Immature natural killer cell (primary cell): ENCODE measurements at regions not wholly inside any gene's neighbourhood (a gene's known extent, or its start where the extent isn't known, plus 50 kb on each side); places are given as distances from the start of the nearest gene placed in this dataset.
A peak's percentile ranks its signal among the peaks of the same experiment; 100 is the strongest.

Source experiments
- DNase-seq, 3 donors: peaks; one replicate each; pipeline ENCODE4 v3.0.0; 2022; ENCODE audit warnings: mixed read lengths in 1 of 3
- H3K27ac Mint-ChIP-seq, 6 donors: one replicate each; pipeline ENCODE4 v1.8.0; 2020; ENCODE audit warnings: mixed read lengths in 6 of 6, mild to moderate bottlenecking in 5 of 6, inconsistent platforms in 4 of 6, moderate library complexity in 3 of 6
- H3K27me3 Mint-ChIP-seq, 3 donors: one replicate each; pipeline ENCODE4 v1.8.0; 2020 to 2021; ENCODE audit warnings: low read depth in 3 of 3, mild to moderate bottlenecking in 3 of 3, mixed read lengths in 3 of 3, moderate library complexity in 3 of 3, inconsistent platforms in 1 of 3
- H3K36me3 Mint-ChIP-seq, 3 donors: one replicate each; pipeline ENCODE4 v1.8.0; 2020; ENCODE audit warnings: mixed read lengths in 3 of 3, inconsistent platforms in 2 of 3, mild to moderate bottlenecking in 2 of 3
- H3K4me1 Mint-ChIP-seq, 2 donors: one replicate each; pipeline ENCODE4 v1.8.0; 2020; ENCODE audit warnings: inconsistent platforms in 2 of 2, mild to moderate bottlenecking in 2 of 2, mixed read lengths in 2 of 2, moderate library complexity in 1 of 2
- H3K4me3 Mint-ChIP-seq, 5 donors: one replicate each; pipeline ENCODE4 v1.8.0; 2020; ENCODE audit warnings: mild to moderate bottlenecking in 5 of 5, mixed read lengths in 5 of 5, inconsistent platforms in 3 of 5, moderate library complexity in 3 of 5
- H3K9me3 Mint-ChIP-seq, 6 donors: one replicate each; pipeline ENCODE4 v1.8.0; 2020; ENCODE audit warnings: mild to moderate bottlenecking in 6 of 6, mixed read lengths in 6 of 6, inconsistent platforms in 4 of 6, moderate library complexity in 3 of 6

DNA sequence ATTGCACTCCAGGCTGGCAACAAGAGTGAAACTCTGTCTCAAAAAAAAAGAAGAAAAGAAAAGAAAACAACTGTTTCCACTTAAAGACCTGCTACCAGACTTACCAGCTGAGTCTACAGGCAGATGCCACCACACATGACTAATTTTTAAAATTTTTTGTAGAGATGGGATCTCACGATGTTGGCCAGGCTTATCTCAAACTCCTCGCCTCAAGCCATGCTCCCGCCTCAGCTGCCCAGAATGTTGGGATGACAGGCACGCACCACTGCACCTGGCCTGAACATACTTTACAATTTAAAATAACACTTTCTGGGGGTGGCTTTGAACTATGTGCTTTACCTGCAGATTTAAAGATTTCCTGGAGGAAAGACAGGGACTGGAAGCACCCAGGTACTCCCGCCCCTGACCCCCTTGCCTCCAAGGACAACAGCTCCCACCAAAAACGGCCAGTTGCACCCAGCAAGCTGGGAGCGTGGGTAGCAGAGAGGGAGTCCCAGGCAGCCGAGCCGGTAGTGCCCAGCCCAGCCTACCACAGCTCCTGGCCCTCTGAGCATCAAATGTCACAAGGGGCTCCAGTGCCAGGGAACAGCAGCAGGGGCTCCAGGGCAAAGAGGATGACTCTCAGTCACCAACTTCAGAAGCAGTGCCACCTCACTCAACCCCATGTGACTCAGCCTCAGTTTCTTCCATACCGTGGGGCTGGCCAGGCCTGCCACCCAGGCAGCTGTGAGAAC lies 262.9 kb downstream of the PARN start:
- no peak overlapping the region for H3K27ac Mint-ChIP-seq

DNA sequence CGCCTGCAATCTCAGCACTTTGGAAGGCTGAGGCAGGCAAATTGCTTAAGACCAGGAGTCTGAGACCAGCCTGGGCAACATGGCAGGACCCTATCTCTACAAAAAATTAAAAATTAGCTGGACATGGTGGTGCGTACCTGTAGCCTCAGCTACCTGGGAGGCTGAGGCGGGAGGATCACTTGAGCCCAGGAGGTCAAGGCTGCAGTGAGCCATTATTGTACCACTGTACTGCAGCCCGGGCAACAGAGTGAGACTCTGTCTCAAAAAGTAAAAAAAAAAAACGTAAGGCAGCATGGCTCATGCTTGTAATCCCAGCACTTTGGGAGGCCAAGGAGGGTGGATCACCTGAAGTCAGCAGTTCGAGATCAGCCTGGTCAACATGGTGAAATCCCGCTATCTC lies 263.6 kb downstream of the PARN start:
- H3K4me3 Mint-ChIP-seq, result no peak overlapping the region
- H3K4me1 Mint-ChIP-seq, result no peaks in the 10 kb centered on the region

More for the DNA sequence above, 262.9 kb downstream of the PARN start:
- Mint-ChIP-seq H3K4me1 (no peaks in the 10 kb centered on the region), H3K9me3 (no peaks in the 10 kb centered on the region), H3K27me3 (peaks cover 2 to 8% (median 4%) of the 10 kb centered on the region in 3 donors), H3K36me3 (no peaks in the 10 kb centered on the region), H3K4me3 (no peak overlapping the region)
- DNase-seq, result no peak

DNA sequence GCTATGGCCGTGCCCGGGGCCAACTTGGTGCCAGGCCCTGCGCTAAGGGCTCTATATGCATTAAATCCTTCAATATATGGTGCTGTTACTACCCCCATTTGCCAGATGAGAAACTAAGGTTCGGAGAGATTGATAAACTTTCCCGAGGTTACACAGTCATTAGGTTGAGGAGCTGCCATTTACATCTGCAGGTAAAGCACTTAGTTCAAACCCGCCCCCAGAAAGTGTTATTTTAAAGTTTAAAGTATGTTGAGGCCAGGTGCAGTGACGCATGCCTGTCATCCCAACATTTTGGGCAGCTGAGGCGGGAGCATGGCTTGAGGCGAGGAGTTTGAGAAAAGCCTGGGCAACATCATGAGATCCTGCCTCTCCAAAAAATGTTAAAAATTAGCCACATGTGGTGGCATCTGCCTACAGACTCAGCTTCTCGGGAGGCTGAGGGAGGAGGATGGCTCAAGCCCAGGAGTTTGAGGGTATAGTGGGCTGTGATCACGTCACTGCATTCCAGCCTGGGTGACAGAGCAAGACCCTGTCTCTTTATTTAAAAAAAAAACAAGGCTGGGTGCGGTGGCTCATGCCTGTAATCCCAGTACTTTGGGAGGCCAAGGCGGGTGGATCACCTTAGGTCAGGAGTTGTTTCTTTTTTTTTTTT lies 264.7 kb downstream of the PARN start:
- no peaks in the 10 kb centered on the region for H3K9me3 Mint-ChIP-seq
- DNase-seq, result no peak
- no peak overlapping the region for H3K27ac Mint-ChIP-seq
- H3K4me3 Mint-ChIP-seq, result no peak overlapping the region
- H3K36me3 Mint-ChIP-seq, result no peaks in the 10 kb centered on the region
- H3K4me1 Mint-ChIP-seq, result no peaks in the 10 kb centered on the region
- peaks cover 2 to 8% (median 4%) of the 10 kb centered on the region in 3 donors for H3K27me3 Mint-ChIP-seq

More for the DNA sequence above, 263.6 kb downstream of the PARN start:
- no peaks in the 10 kb centered on the region for H3K9me3 Mint-ChIP-seq
- H3K27me3 Mint-ChIP-seq, result peaks cover 2 to 8% (median 4%) of the 10 kb centered on the region in 3 donors
- no peaks in the 10 kb centered on the region for H3K36me3 Mint-ChIP-seq
- no peak for DNase-seq
- H3K27ac Mint-ChIP-seq, result no peak overlapping the region

DNA sequence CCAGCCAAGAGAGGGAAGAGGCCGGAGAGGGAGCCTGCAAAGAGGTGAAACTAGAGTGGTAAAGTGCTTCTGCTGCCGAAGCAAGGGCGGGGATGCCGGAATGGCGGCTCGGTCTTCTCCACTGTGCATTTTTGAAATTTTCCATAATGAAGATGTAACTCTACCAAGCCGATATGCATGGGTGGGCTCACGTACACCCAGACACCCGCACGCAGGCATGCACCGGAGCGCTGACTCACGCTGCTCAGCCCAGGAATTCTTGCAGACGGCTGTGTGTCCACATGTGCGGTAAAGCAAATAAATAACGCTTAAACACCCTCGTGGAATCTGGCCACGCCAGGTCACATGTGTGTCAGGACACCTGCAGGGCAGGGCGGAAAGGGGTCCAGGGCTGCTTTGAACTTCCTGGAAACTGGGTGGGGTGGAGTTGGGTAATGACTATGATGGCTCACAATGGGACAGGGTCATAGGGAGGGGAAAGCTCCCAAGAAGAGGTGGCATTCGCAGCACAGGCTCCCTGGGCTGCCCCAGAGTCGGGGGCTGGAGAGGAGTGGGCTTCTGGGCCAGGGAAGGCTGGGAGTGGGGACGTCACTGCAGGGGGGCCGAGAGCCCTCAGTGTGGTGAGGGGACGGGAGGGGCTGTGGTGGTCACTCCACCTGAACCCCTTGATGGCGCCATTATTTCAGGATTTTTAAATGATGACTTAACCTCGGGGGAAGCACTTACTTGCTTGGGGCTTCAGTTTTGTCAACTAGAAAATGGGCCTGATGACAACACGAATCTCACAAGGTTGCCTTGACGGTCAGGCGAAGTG lies 265.5 kb downstream of the PARN start:
- Mint-ChIP-seq H3K36me3 (no peaks in the 10 kb centered on the region), H3K4me1 (no peaks in the 10 kb centered on the region), H3K27me3 (peaks cover 3 to 8% (median 4%) of the 10 kb centered on the region in 3 donors), H3K9me3 (no peaks in the 10 kb centered on the region), H3K27ac (no peak overlapping the region), H3K4me3 (no peak overlapping the region)
- no peak for DNase-seq

DNA sequence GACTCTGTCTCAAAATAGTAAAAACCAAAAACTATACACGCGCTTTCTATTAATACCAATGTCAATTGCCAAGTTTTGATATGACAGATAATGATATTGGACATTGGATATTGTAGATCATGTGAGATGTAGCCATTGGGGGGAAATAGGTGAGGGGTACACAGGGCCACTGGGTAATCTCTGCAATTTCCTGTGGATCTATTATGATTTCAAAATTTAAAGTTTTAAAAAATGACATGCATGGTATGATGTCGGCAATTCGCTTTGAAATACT lies 266.0 kb downstream of the PARN start:
- Mint-ChIP-seq H3K9me3 (no peaks in the 10 kb centered on the region), H3K4me3 (no peak overlapping the region), H3K27me3 (peaks cover 3 to 9% (median 4%) of the 10 kb centered on the region in 3 donors), H3K36me3 (no peaks in the 10 kb centered on the region), H3K4me1 (no peaks in the 10 kb centered on the region), H3K27ac (no peak overlapping the region)
- no peak for DNase-seq

DNA sequence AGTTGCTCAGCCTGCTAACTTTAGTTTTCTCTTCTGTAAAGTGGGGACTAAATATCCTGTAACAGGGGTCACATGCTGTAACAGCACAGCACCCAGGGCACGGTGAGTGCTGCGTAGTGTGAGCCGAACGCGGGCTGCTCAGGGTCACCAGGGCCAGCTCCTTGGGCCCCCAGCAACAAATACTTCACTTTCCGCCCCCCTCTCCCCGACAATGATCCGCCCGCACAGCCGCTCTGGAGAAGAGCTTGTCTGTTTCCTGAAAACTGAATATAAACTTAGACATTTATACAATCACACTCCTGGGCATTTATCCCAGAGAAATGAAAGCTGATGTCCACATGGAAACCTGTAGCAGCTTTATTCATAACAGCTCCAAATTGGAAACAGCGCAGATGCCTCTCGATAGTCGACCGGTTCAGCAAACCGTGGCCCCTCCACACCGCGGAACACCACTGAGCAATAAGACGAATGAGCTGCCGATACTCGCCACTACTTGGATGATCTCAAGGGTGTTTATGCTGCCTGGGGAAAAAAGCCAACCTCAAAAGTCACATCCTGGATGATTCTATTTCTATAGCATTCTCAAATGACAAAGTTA lies 267.2 kb downstream of the PARN start:
- no peaks in the 10 kb centered on the region for H3K4me1 Mint-ChIP-seq
- H3K36me3 Mint-ChIP-seq, result no peaks in the 10 kb centered on the region
- H3K9me3 Mint-ChIP-seq, result no peaks in the 10 kb centered on the region
- no peak for DNase-seq
- H3K4me3 Mint-ChIP-seq, result no peak overlapping the region
- peaks cover 4 to 11% (median 6%) of the 10 kb centered on the region in 3 donors for H3K27me3 Mint-ChIP-seq
- no peak overlapping the region for H3K27ac Mint-ChIP-seq

DNA sequence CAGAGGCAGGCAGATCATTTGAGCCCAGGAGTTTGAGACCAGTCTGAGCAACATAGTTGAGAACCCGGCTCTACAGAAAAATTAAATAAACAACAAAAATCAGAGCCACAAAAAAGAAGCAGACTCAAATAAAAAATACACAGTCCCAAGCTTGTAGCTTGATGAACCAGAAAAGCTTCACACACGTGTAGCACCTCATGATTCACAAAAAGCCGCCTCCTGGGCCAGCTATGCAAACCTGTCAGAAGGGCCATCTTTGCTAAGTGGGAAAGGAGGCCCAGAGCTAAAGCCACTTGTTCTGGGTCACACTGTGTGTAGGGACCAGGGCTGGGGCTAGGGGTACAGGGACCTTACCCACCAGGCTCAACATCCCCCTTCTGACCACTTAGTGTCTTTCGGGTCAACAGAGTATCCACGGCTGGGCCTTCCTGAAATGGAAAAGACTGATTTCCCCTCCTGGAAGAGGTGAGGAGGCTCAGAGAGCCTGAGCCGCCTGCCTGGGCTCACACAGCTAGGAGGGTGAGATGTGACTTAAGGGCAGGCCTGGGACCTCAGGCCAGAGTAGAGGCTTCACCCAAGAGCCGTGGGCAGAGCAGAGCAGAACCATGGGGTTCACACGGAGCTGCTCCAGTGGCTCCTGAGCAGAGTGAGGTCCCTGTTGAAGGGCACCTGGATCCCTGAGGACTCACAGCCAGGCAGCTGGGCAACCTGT lies 269.6 kb downstream of the PARN start:
- H3K9me3 Mint-ChIP-seq, result no peaks in the 10 kb centered on the region
- DNase-seq, result no peak
- no peak overlapping the region for H3K27ac Mint-ChIP-seq
- no peak overlapping the region for H3K4me3 Mint-ChIP-seq
- no peaks in the 10 kb centered on the region for H3K4me1 Mint-ChIP-seq
- peaks cover 4 to 6% (median 6%) of the 10 kb centered on the region in 3 donors for H3K27me3 Mint-ChIP-seq
- H3K36me3 Mint-ChIP-seq, result no peaks in the 10 kb centered on the region

DNA sequence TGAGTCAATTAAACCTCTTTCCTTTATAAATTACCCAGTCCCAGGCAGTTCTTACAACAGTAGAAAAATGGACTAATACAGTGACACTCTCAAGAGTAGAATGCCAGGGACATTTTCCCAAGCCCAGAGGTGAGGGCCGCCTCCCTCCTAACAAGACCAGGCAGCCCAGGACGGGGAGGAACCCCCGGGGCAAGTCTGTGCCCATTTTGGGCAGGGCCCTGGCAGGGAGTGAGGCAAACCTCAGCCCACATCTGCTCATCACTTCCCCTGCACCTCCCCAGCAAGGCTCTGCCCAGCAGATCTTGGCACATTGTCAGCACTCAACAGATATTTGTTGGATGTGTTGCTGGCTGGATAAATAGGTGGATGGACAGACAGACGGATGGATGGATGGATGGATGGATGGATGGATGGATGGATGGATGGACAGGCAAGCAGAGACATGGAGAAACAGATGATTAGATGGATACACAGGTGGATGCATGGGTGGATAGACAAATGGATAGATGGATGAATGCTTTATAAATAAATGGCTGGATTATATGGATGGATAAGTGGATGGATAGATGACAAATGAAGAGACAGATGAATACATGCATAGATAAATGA lies 271.3 kb downstream of the PARN start:
- Mint-ChIP-seq H3K4me3 (no peak overlapping the region), H3K9me3 (no peaks in the 10 kb centered on the region), H3K27me3 (peaks cover 0 to 6% (median 5%) of the 10 kb centered on the region in 3 donors), H3K4me1 (peaks cover 3 to 7% of the 10 kb centered on the region in 2 donors), H3K27ac (peak overlapping the region in 1 of 6 donors; percentile 15), H3K36me3 (no peaks in the 10 kb centered on the region)
- DNase-seq, result no peak

DNA sequence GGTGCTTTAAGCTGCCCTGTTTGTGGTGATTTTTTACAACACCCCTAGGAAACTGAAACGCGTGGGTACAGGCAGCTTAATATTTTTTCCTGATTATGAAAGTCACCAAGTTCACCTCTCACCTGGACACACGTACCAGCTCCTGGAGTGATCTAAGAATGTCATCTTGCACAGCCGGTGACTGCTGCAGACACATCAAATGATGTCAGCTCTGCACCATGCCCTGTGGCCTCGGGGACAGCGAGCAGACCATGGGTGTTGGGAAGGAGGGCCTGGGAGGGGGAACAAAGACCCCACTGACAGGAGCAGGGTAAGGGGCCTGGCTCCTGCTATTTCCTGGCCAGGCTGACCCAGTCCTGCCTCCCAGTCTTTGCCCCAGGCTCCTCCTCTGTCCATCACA lies 272.7 kb downstream of the PARN start:
- Mint-ChIP-seq H3K36me3 (no peaks in the 10 kb centered on the region), H3K27me3 (peaks cover 0 to 5% (median 2%) of the 10 kb centered on the region in 3 donors), H3K4me1 (peaks cover 3 to 7% of the 10 kb centered on the region in 2 donors), H3K27ac (no peak overlapping the region), H3K9me3 (no peaks in the 10 kb centered on the region), H3K4me3 (no peak overlapping the region)
- DNase-seq, result no peak

DNA sequence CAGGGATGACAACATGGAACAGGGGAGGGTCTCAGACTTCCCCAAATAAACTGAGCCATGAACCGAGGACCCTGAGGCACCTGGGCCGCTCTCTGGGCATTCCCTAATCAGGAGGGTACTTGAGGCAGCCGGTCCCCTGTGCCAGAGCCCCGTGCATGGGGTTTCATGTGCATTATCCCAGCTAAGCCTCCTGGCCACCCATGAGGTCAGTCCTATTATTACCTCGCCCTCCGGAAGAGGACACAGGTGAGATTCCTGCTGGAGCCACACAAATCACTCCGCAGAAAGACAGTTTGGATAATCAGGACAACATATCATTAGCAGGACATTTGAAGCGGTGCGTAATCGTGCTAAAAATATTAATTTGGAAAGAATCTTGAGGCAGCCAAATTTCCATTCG lies 274.0 kb downstream of the PARN start:
- Mint-ChIP-seq H3K36me3 (no peaks in the 10 kb centered on the region), H3K4me1 (peaks cover 3 to 7% of the 10 kb centered on the region in 2 donors), H3K27ac (no peak overlapping the region), H3K4me3 (no peak overlapping the region), H3K9me3 (no peaks in the 10 kb centered on the region), H3K27me3 (peaks cover 0 to 7% (median 2%) of the 10 kb centered on the region in 3 donors)
- DNase-seq, result no peak

DNA sequence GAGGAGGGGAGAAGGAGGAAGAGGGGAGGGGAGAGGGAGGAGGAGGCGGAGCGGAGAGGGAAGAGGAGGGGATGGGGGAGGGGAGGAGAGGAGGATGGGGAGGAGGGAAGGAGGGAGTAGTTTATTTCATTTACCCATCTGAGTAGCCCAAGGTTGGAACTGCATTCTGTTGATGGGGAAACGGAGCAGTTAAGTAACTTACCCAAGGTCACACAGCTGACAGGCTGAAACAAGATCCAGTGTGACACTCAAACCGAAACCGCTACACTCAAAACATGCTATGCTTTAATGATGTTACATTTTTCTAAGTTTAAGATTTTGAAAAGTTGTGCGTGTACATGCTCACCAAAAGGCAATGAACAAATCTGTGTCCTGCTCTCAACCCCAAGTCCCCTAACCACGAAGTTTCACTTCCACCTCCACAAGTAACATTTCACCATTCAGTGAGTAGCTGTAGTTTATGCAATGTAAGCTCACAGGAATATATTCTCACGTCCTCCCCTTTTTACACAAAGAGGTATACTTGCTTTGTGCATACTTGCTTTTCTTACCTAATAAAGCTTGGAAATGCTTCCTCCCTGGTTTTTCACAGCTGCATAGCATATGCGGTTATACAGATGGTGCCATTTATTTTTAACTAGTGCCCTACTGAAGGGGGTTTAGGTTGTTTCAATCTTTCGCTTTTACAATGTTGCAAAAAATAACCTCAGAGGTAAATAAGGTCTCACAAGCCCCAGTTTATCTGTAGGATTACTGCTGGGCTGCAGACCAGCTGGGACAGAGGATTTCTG lies 275.3 kb downstream of the PARN start:
- Mint-ChIP-seq H3K4me3 (peak overlapping the region in 3 of 5 donors; percentile 15 to 65 (median 33)), H3K4me1 (peaks cover 3 to 7% of the 10 kb centered on the region in 2 donors), H3K27me3 (peaks cover 0 to 5% (median 4%) of the 10 kb centered on the region in 3 donors), H3K36me3 (no peaks in the 10 kb centered on the region), H3K9me3 (no peaks in the 10 kb centered on the region), H3K27ac (no peak overlapping the region)
- peak in 1 of 3 donors; percentile 6 for DNase-seq

DNA sequence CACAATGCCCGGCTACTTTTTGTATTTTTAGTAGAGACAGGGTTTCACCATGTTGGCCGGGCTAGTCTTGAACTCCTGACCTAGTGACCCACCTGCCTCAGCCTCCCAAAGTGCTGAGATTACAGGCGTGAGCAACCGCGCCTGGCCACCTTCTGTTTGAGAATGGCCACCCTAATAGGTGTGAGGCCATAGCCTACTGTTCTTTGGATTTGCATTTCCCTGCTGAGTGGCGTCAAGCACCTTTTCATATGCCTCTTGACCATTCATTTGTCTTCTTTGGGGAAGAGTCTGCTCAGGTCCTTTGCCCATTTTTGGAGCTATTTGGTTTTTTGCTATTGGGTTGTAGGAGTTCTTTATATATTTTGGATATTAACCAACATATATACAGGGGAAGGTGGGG lies 276.7 kb downstream of the PARN start:
- H3K4me1 Mint-ChIP-seq, result peaks cover 3 to 7% of the 10 kb centered on the region in 2 donors
- H3K4me3 Mint-ChIP-seq, result no peak overlapping the region
- H3K36me3 Mint-ChIP-seq, result no peaks in the 10 kb centered on the region
- H3K9me3 Mint-ChIP-seq, result no peaks in the 10 kb centered on the region
- no peak for DNase-seq
- peaks cover 0 to 5% (median 2%) of the 10 kb centered on the region in 3 donors for H3K27me3 Mint-ChIP-seq
- no peak overlapping the region for H3K27ac Mint-ChIP-seq
